ENCODE measurements at regions not wholly inside any gene's neighbourhood (a gene's known extent, or its start where the extent isn't known, plus 50 kb on each side); places are given as distances from the start of the nearest gene placed in this dataset.

DNA sequence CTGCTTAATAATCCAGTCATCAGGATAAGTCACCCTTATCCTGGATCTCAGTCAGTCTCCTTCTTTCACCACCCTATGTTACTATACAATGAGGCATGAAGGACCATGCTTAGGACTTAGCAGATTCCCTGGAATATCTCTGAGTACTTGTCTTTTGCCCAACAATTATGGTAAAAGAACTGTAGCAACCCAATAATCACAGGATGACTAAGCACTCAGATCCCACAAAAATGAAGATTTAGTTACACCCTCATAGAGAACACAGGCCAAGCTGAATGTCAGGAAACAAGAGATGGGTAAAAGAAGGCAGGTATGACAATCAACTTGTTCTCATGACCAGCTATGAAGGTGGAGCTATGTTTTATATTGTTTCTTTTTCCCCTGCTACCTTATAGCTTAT lies 91.4 kb downstream of the EDN1 start:
- no peaks in the 10 kb centered on the region for H3K9me3 Mint-ChIP-seq
- H3K36me3 ChIP-seq: no peaks in the 10 kb centered on the region
- no peaks in the 10 kb centered on the region for H4K20me1 ChIP-seq (ENCODE audit: low read depth)
- H3F3A ChIP-seq (ENCODE audit: low read depth): no peaks in the 10 kb centered on the region
- no peak overlapping the region for H3K9ac ChIP-seq
- H3K4me1 Mint-ChIP-seq: peaks cover 2% of the 10 kb centered on the region
- H3K4me3 Mint-ChIP-seq: no peak overlapping the region
- TF ChIP-seq EZH2phosphoT487 (IDR thresholded peaks at IDR 0.05) (no peak), CTCF (IDR thresholded peaks at IDR 0.05) (no peak), EZH2 (IDR thresholded peaks at IDR 0.05) (no peak)
- no peak overlapping the region for H3K4me3 ChIP-seq
- no peak overlapping the region for H3K4me2 ChIP-seq
- peaks cover 2% of the 10 kb centered on the region for H3K27me3 Mint-ChIP-seq (ENCODE audit: insufficient read depth, low read depth)
- H3K27me3 ChIP-seq: no peaks in the 10 kb centered on the region
- peaks cover 5% of the 10 kb centered on the region for H3K4me1 ChIP-seq
- H3K79me2 ChIP-seq (ENCODE audit: low read depth): no peaks in the 10 kb centered on the region
- no peaks in the 10 kb centered on the region for H3K36me3 Mint-ChIP-seq
- DNase-seq (ENCODE audit: low spot score): no peak
- no peak overlapping the region for H2AFZ ChIP-seq (replicated peaks)
- H3K27ac ChIP-seq: no peak overlapping the region
- no peak overlapping the region for H3K27ac Mint-ChIP-seq
- no peaks in the 10 kb centered on the region for H3K9me3 ChIP-seq (ENCODE audit: low read depth)

DNA sequence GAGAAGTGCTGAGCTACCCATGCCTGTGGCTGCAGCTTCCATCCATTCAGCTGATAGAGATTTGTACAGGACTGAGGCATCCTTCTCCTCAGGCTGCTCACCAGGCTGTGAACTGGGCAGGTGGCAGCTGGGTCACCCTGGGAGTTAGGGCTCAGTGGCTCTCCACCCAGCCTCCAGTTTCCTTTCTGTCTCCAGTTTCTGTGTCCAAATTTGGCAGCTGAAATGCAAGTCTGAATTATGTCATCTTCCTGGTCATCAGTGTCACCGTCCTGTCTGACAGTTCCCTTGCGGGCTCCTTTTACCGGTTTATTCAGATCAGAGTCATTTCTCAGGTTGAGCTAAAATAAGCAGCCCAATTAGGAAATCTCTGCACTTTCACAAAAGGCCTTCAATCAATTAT lies 93.3 kb downstream of the EDN1 start:
- Histone ChIP-seq H3K4me3 (no peak overlapping the region), H3K36me3 (no peaks in the 10 kb centered on the region), H3K4me2 (no peak overlapping the region), H3K4me1 (peaks cover 5% of the 10 kb centered on the region), H3K27ac (no peak overlapping the region), H2AFZ (replicated peaks) (no peak overlapping the region), H3K79me2 (ENCODE audit: low read depth) (no peaks in the 10 kb centered on the region), H3K27me3 (no peaks in the 10 kb centered on the region), H3K9me3 (ENCODE audit: low read depth) (no peaks in the 10 kb centered on the region), H4K20me1 (ENCODE audit: low read depth) (no peaks in the 10 kb centered on the region), H3F3A (ENCODE audit: low read depth) (no peaks in the 10 kb centered on the region), H3K9ac (no peak overlapping the region)
- TF ChIP-seq EZH2phosphoT487 (IDR thresholded peaks at IDR 0.05) (no peak), CTCF (IDR thresholded peaks at IDR 0.05) (no peak), EZH2 (IDR thresholded peaks at IDR 0.05) (no peak)
- Mint-ChIP-seq H3K36me3 (no peaks in the 10 kb centered on the region), H3K9me3 (no peaks in the 10 kb centered on the region), H3K27me3 (ENCODE audit: insufficient read depth, low read depth) (peaks cover 2% of the 10 kb centered on the region), H3K4me1 (peaks cover 2% of the 10 kb centered on the region), H3K27ac (no peak overlapping the region), H3K4me3 (no peak overlapping the region)
- no peak for DNase-seq (ENCODE audit: low spot score)

- Histone ChIP-seq H4K20me1 (ENCODE audit: low read depth) (no peaks in the 10 kb centered on the region), H2AFZ (replicated peaks) (no peak overlapping the region), H3K27ac (no peak overlapping the region), H3K4me2 (no peak overlapping the region), H3K27me3 (no peaks in the 10 kb centered on the region), H3K36me3 (no peaks in the 10 kb centered on the region), H3K9me3 (ENCODE audit: low read depth) (no peaks in the 10 kb centered on the region), H3K4me3 (no peak overlapping the region), H3K79me2 (ENCODE audit: low read depth) (no peaks in the 10 kb centered on the region), H3K9ac (no peak overlapping the region), H3F3A (ENCODE audit: low read depth) (no peaks in the 10 kb centered on the region), H3K4me1 (peaks cover 5% of the 10 kb centered on the region)
- Mint-ChIP-seq H3K36me3 (no peaks in the 10 kb centered on the region), H3K27me3 (ENCODE audit: insufficient read depth, low read depth) (peaks cover 2% of the 10 kb centered on the region), H3K4me1 (peaks cover 2% of the 10 kb centered on the region), H3K9me3 (no peaks in the 10 kb centered on the region), H3K4me3 (no peak overlapping the region), H3K27ac (no peak overlapping the region)
- no peak for TF ChIP-seq EZH2 (IDR thresholded peaks at IDR 0.05)
- no peak for TF ChIP-seq EZH2phosphoT487 (IDR thresholded peaks at IDR 0.05)
- no peak for TF ChIP-seq CTCF (IDR thresholded peaks at IDR 0.05)
- DNase-seq (ENCODE audit: low spot score): no peak
Measured at GRCh38 chr6:12384357-12384912, 94.3 kb downstream of the EDN1 start.
